ENCODE measurements at regions not wholly inside any gene's neighbourhood (a gene's known extent, or its start where the extent isn't known, plus 50 kb on each side); places are given as distances from the start of the nearest gene placed in this dataset.
"Not testable (repeated sequence)": the region's sequence is repeated elsewhere in the genome, so short reads cannot be mapped to it uniquely, and the experiment has no call there.

- no peak for DNase-seq
These were observed 151.0 kb upstream of the SMLR1 start for GRCh38 chr6:130676077-130676772.

- DNase-seq: no peak
These were observed 150.4 kb upstream of the SMLR1 start for GRCh38 chr6:130676773-130677144.

GRCh38 chr6:130677312-130677711, 149.9 kb upstream of the SMLR1 start:
- no peak for DNase-seq

- no peak for DNase-seq
These were observed 149.4 kb upstream of the SMLR1 start for GRCh38 chr6:130677766-130678165.

- no peak for DNase-seq
These were observed 147.5 kb upstream of the SMLR1 start for GRCh38 chr6:130679684-130680083.

GRCh38 chr6:130680116-130680515, 147.1 kb upstream of the SMLR1 start:
- DNase-seq: no peak

- no peak for DNase-seq
These were observed 146.2 kb upstream of the SMLR1 start for GRCh38 chr6:130681028-130681427.

- DNase-seq: no peak
These were observed 145.1 kb upstream of the SMLR1 start for GRCh38 chr6:130682066-130682465.

- no peak for DNase-seq
These were observed 143.3 kb upstream of the SMLR1 start for GRCh38 chr6:130683761-130684517.

GRCh38 chr6:130692659-130693058, 134.5 kb upstream of the SMLR1 start:
- no peak for DNase-seq

- DNase-seq: no peak
These were observed 133.3 kb upstream of the SMLR1 start for GRCh38 chr6:130693944-130694343.

- no peak for DNase-seq
These were observed 132.6 kb upstream of the SMLR1 start for GRCh38 chr6:130694606-130695005.

- no peak for DNase-seq
These were observed 130.4 kb upstream of the SMLR1 start for GRCh38 chr6:130696806-130697205.

GRCh38 chr6:130697271-130697994, 129.8 kb upstream of the SMLR1 start:
- DNase-seq: no peak

- peak; percentile 46 to 50 for DNase-seq
These were observed 129.1 kb upstream of the SMLR1 start for GRCh38 chr6:130697995-130698535.

GRCh38 chr6:130699742-130700141, 127.5 kb upstream of the SMLR1 start:
- no peak for DNase-seq

- DNase-seq: no peak
These were observed 126.8 kb upstream of the SMLR1 start for GRCh38 chr6:130700397-130700796.

- no peak for DNase-seq
These were observed 118.9 kb upstream of the SMLR1 start for GRCh38 chr6:130708338-130708737.

GRCh38 chr6:130711641-130712040, 115.6 kb upstream of the SMLR1 start:
- not testable (repeated sequence) for DNase-seq

GRCh38 chr6:130713144-130713543, 114.1 kb upstream of the SMLR1 start:
- no peak for DNase-seq

GRCh38 chr6:130715058-130715457, 112.1 kb upstream of the SMLR1 start:
- DNase-seq: no peak

GRCh38 chr6:130716466-130716865, 110.7 kb upstream of the SMLR1 start:
- no peak for DNase-seq

GRCh38 chr6:130717657-130718056, 109.5 kb upstream of the SMLR1 start:
- no peak for DNase-seq
